H9 (cell line): ENCODE measurements at regions not wholly inside any gene's neighbourhood (a gene's known extent, or its start where the extent isn't known, plus 50 kb on each side); places are given as distances from the start of the nearest gene placed in this dataset.
A peak's percentile ranks its signal among the peaks of the same experiment; 100 is the strongest.

Experiments used
- DNase-seq: peaks from one replicate; pipeline ENCODE4 v3.0.0-alpha.2; 2017
- H2AFZ ChIP-seq: one replicate; pipeline ENCODE4 v1.6.1; 2013; ENCODE audit warnings: mild to moderate bottlenecking, low read length, control low read depth, moderate library complexity
- H2AK5ac ChIP-seq: 2 replicates; pipeline ENCODE4 v1.6.1; 2013; ENCODE audit warnings: low read length, control low read depth, mixed read lengths; ENCODE audit not compliant: insufficient read length
- H2BK120ac ChIP-seq: one replicate; pipeline ENCODE4 v1.6.1; 2013; ENCODE audit warnings: low read depth, mild to moderate bottlenecking, low read length, control low read depth, inconsistent platforms; ENCODE audit not compliant: poor library complexity, severe bottlenecking
- H2BK12ac ChIP-seq: 2 replicates; pipeline ENCODE4 v1.6.1; 2013; ENCODE audit warnings: low read length, control low read depth, mixed read lengths, low read depth; ENCODE audit not compliant: insufficient read length
- H2BK15ac ChIP-seq: 2 replicates; pipeline ENCODE4 v1.6.1; 2013; ENCODE audit warnings: low read depth, low read length, control low read depth
- H2BK20ac ChIP-seq: one replicate; pipeline ENCODE4 v1.6.1; 2013; ENCODE audit warnings: low read depth, mild to moderate bottlenecking, low read length, control low read depth, inconsistent platforms; ENCODE audit not compliant: poor library complexity, severe bottlenecking
- H2BK5ac ChIP-seq: 2 replicates; pipeline ENCODE4 v1.6.1; 2013; ENCODE audit warnings: low read length, control low read depth, mixed read lengths; ENCODE audit not compliant: insufficient read length
- H3K14ac ChIP-seq: 2 replicates; pipeline ENCODE4 v1.6.1; 2013; ENCODE audit warnings: low read length, control low read depth; ENCODE audit not compliant: insufficient read depth
- H3K18ac ChIP-seq: 2 replicates; pipeline ENCODE4 v1.6.1; 2013; ENCODE audit warnings: low read depth, mild to moderate bottlenecking, mixed read lengths, low read length, control low read depth; ENCODE audit not compliant: insufficient read length
- H3K23ac ChIP-seq: 2 replicates; pipeline ENCODE4 v1.6.1; 2013; ENCODE audit warnings: low read length, control low read depth, mixed read lengths, low read depth; ENCODE audit not compliant: insufficient read length
- H3K23me2 ChIP-seq: 2 replicates; pipeline ENCODE4 v1.6.1; 2013; ENCODE audit warnings: low read depth, mild to moderate bottlenecking, mixed read lengths, low read length, control low read depth; ENCODE audit not compliant: insufficient read length, poor library complexity, severe bottlenecking
- H3K27ac ChIP-seq: 2 replicates; pipeline ENCODE4 v1.5.1; 2013; ENCODE audit warnings: low read length, control low read depth, mixed read lengths, low read depth; ENCODE audit not compliant: insufficient read length
- H3K27me3 ChIP-seq: 2 replicates; pipeline ENCODE4 v1.6.1; 2013; ENCODE audit warnings: low read length, control low read depth, inconsistent platforms; ENCODE audit not compliant: insufficient read depth
- H3K4ac ChIP-seq: 2 replicates; pipeline ENCODE4 v1.6.1; 2013; ENCODE audit warnings: low read depth, mild to moderate bottlenecking, control low read depth, inconsistent platforms, low read length, moderate library complexity
- H3K4me1 ChIP-seq: 2 replicates; pipeline ENCODE4 v1.6.1; 2013; ENCODE audit warnings: low read length, control low read depth, inconsistent platforms; ENCODE audit not compliant: insufficient read depth
- H3K4me2 ChIP-seq: 2 replicates; pipeline ENCODE4 v1.6.1; 2013; ENCODE audit warnings: low read length, control low read depth, mixed read lengths; ENCODE audit not compliant: insufficient read length, insufficient read depth
- H3K56ac ChIP-seq: 2 replicates; pipeline ENCODE4 v1.6.1; 2013; ENCODE audit warnings: low read depth, mild to moderate bottlenecking, mixed read lengths, low read length, control low read depth; ENCODE audit not compliant: insufficient read length
- H3K79me1 ChIP-seq: 2 replicates; pipeline ENCODE4 v1.6.1; 2013; ENCODE audit warnings: low read depth, mild to moderate bottlenecking, moderate library complexity, low read length, control low read depth, inconsistent platforms; ENCODE audit not compliant: insufficient read depth, poor library complexity, severe bottlenecking
- H3K79me2 ChIP-seq: 2 replicates; pipeline ENCODE4 v1.6.1; 2013; ENCODE audit warnings: low read length, control low read depth, inconsistent platforms; ENCODE audit not compliant: insufficient read depth
- H3K9ac ChIP-seq: 2 replicates; pipeline ENCODE4 v1.6.1; 2013; ENCODE audit warnings: low read length, control low read depth, mixed read lengths; ENCODE audit not compliant: insufficient read length; ENCODE audit errors: extremely low read depth
- H3K9me3 ChIP-seq: one replicate; pipeline ENCODE4 v1.6.1; 2013; ENCODE audit warnings: low read depth, low read length, inconsistent platforms; ENCODE audit not compliant: control insufficient read depth
- H3T11ph ChIP-seq: one replicate; pipeline ENCODE4 v1.6.1; 2013; ENCODE audit warnings: mild to moderate bottlenecking, low read length, control low read depth, inconsistent platforms
- H4K20me1 ChIP-seq: one replicate; pipeline ENCODE4 v1.6.1; 2013; ENCODE audit not compliant: control insufficient read depth, insufficient read length, insufficient read depth
- H4K5ac ChIP-seq: 2 replicates; pipeline ENCODE4 v1.6.1; 2013; ENCODE audit warnings: low read depth, mild to moderate bottlenecking, mixed read lengths, low read length, control low read depth; ENCODE audit not compliant: insufficient read length
- H4K8ac ChIP-seq: replicated peaks from 2 replicates; pipeline ENCODE4 v1.6.1; 2013; ENCODE audit warnings: low read length, control low read depth, mixed read lengths, low read depth; ENCODE audit not compliant: insufficient read length
- H4K91ac ChIP-seq: 2 replicates; pipeline ENCODE4 v1.6.1; 2013; ENCODE audit warnings: low read depth, mild to moderate bottlenecking, moderate library complexity, mixed read lengths, low read length, control low read depth; ENCODE audit not compliant: insufficient read length
- H3K27ac Mint-ChIP-seq, 3 experiments: 2 replicates in 2 of 3; 3 replicates in 1 of 3; pipeline ENCODE4 v1.8.0; 2020 to 2021; ENCODE audit warnings: mixed read lengths in 3 of 3, mild to moderate bottlenecking in 1 of 3, moderate library complexity in 1 of 3
- H3K27me3 Mint-ChIP-seq: 2 replicates; pipeline ENCODE4 v1.8.0; 2021; ENCODE audit warnings: low read depth, mild to moderate bottlenecking, moderate library complexity, mixed read lengths
- H3K36me3 Mint-ChIP-seq, 3 experiments: 2 replicates in 2 of 3; 3 replicates in 1 of 3; pipeline ENCODE4 v1.8.0; 2020 to 2021; ENCODE audit warnings: low read depth in 3 of 3, mixed read lengths in 3 of 3; ENCODE audit not compliant: insufficient read depth in 1 of 3
- H3K4me1 Mint-ChIP-seq, 2 experiments: 2 replicates each; pipeline ENCODE4 v1.8.0; 2020; ENCODE audit warnings: mixed read lengths in 2 of 2
- H3K4me3 Mint-ChIP-seq, 2 experiments: 2 replicates in 1 of 2; 3 replicates in 1 of 2; pipeline ENCODE4 v1.8.0; 2020 to 2021; ENCODE audit warnings: mild to moderate bottlenecking in 2 of 2, mixed read lengths in 2 of 2, moderate library complexity in 1 of 2
- H3K9me3 Mint-ChIP-seq, 2 experiments: 2 replicates in 1 of 2; 3 replicates in 1 of 2; pipeline ENCODE4 v1.8.0; 2020; ENCODE audit warnings: mild to moderate bottlenecking in 2 of 2, mixed read lengths in 2 of 2, moderate library complexity in 1 of 2
- TF ChIP-seq, protein P1 (sequence below): fragments of 200-600 bp; sonication (generic); conservative IDR thresholded peaks from 3 replicates; pipeline ENCODE4 v1.8.0; 2021; ENCODE audit warnings: antibody characterized with exemption, mild to moderate bottlenecking

DNA sequence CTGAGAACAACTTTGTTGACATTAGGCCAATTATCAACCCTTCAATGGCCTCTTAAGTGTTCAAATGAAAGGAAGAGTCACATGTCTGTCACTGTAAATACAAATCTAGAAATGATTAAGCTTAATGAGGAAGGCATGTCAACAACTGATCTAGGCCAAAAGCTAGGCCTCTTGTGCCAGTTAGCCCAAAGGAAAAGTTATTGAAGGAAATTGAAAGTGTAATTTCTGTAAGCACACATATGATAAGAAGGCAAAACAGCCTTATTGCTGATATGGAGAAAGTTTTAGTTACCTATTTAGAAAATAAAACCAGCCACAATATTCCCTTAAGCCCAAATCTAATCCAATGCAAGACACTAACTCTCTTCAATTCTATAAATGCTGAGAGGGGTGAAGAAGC is 604.7 kb downstream of the SLITRK6 start:
- Histone ChIP-seq H3T11ph (no peak overlapping the region), H4K8ac (no peak overlapping the region), H3K56ac (no peak overlapping the region), H3K23me2 (no peaks in the 10 kb centered on the region), H2BK20ac (no peak overlapping the region), H2AK5ac (no peak overlapping the region), H3K18ac (no peak overlapping the region), H3K79me2 (no peaks in the 10 kb centered on the region), H2AFZ (no peak overlapping the region), H2BK120ac (no peak overlapping the region), H3K27ac (no peak overlapping the region), H3K4ac (no peak overlapping the region), H3K79me1 (no peaks in the 10 kb centered on the region), H4K20me1 (no peaks in the 10 kb centered on the region), H3K9me3 (no peaks in the 10 kb centered on the region), H2BK5ac (no peak overlapping the region), H3K4me1 (no peaks in the 10 kb centered on the region), H4K5ac (no peak overlapping the region), H2BK12ac (no peak overlapping the region), H4K91ac (no peak overlapping the region), H3K9ac (no peak overlapping the region), H3K14ac (no peak overlapping the region), H3K23ac (no peak overlapping the region), H3K27me3 (no peaks in the 10 kb centered on the region), H3K4me2 (no peak overlapping the region), H2BK15ac (no peak overlapping the region)
- DNase-seq: no peak
- H3K4me1 Mint-ChIP-seq: peaks cover 4% of the 10 kb centered on the region in 2 experiments
- H3K4me3 Mint-ChIP-seq: no peak overlapping the region
- no peaks in the 10 kb centered on the region for H3K27me3 Mint-ChIP-seq
- TF ChIP-seq, protein P1, sequence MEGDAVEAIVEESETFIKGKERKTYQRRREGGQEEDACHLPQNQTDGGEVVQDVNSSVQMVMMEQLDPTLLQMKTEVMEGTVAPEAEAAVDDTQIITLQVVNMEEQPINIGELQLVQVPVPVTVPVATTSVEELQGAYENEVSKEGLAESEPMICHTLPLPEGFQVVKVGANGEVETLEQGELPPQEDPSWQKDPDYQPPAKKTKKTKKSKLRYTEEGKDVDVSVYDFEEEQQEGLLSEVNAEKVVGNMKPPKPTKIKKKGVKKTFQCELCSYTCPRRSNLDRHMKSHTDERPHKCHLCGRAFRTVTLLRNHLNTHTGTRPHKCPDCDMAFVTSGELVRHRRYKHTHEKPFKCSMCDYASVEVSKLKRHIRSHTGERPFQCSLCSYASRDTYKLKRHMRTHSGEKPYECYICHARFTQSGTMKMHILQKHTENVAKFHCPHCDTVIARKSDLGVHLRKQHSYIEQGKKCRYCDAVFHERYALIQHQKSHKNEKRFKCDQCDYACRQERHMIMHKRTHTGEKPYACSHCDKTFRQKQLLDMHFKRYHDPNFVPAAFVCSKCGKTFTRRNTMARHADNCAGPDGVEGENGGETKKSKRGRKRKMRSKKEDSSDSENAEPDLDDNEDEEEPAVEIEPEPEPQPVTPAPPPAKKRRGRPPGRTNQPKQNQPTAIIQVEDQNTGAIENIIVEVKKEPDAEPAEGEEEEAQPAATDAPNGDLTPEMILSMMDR: no peak
- no peaks in the 10 kb centered on the region; a peak in 1 of 7 replicates for H3K36me3 Mint-ChIP-seq
- H3K27ac Mint-ChIP-seq: peak overlapping the region in 1 of 3 experiments; percentile 76; a peak in 1 of 7 replicates
- no peaks in the 10 kb centered on the region for H3K9me3 Mint-ChIP-seq
